ENCODE measurements at regions not wholly inside any gene's neighbourhood (a gene's known extent, or its start where the extent isn't known, plus 50 kb on each side); places are given as distances from the start of the nearest gene placed in this dataset.

- TF ChIP-seq CTCF (conservative IDR thresholded peaks at IDR 0.05) (no peak), ZFX (IDR thresholded peaks at IDR 0.05) (no peak)
Observed at GRCh38 chr17:77609553-77610517, 348.7 kb upstream of the TNRC6C start.

Measured in C4-2B (cell line).